Cardiac muscle cell (in vitro differentiated cells and primary cell): ENCODE measurements at regions not wholly inside any gene's neighbourhood (a gene's known extent, or its start where the extent isn't known, plus 50 kb on each side); places are given as distances from the start of the nearest gene placed in this dataset.
A peak's percentile ranks its signal among the peaks of the same experiment; 100 is the strongest.

Experiments used
- DNase-seq, 2 donors: peaks; one replicate each; pipeline versions ENCODE4 v3.0.0 to v3.0.0-alpha.2; 2010 to 2017; ENCODE audit warnings: low read depth in 1 of 2, low spot score in 1 of 2
- H3K27ac ChIP-seq: fragments of 200-600 bp; sonication (generic); 2 replicates; pipeline ENCODE4 v1.5.1; 2016
- H3K27me3 ChIP-seq: fragments of 200-600 bp; sonication (generic); 2 replicates; pipeline ENCODE4 v1.6.0; 2016; ENCODE audit warnings: control low read depth
- H3K36me3 ChIP-seq: fragments of 200-600 bp; sonication (generic); 2 replicates; pipeline ENCODE4 v1.5.1; 2016; ENCODE audit warnings: control low read depth
- H3K4me1 ChIP-seq: fragments of 200-600 bp; sonication (generic); 2 replicates; pipeline ENCODE4 v1.8.1; 2017; ENCODE audit warnings: low read depth, mild to moderate bottlenecking, mixed run types
- H3K4me3 ChIP-seq: fragments of 200-600 bp; sonication (generic); 2 replicates; pipeline ENCODE4 v1.5.1; 2016; ENCODE audit warnings: mild to moderate bottlenecking
- H3K9me3 ChIP-seq: fragments of 200-600 bp; sonication (generic); 2 replicates; pipeline ENCODE4 v1.5.1; 2017; ENCODE audit warnings: low read depth, mild to moderate bottlenecking, control low read depth
- TF ChIP-seq, protein P1 (sequence below): IDR thresholded peaks from 2 replicates; pipeline ENCODE4 v1.5.1; 2012; ENCODE audit warnings: low read depth, mild to moderate bottlenecking, low read length

- TF ChIP-seq, protein P1, sequence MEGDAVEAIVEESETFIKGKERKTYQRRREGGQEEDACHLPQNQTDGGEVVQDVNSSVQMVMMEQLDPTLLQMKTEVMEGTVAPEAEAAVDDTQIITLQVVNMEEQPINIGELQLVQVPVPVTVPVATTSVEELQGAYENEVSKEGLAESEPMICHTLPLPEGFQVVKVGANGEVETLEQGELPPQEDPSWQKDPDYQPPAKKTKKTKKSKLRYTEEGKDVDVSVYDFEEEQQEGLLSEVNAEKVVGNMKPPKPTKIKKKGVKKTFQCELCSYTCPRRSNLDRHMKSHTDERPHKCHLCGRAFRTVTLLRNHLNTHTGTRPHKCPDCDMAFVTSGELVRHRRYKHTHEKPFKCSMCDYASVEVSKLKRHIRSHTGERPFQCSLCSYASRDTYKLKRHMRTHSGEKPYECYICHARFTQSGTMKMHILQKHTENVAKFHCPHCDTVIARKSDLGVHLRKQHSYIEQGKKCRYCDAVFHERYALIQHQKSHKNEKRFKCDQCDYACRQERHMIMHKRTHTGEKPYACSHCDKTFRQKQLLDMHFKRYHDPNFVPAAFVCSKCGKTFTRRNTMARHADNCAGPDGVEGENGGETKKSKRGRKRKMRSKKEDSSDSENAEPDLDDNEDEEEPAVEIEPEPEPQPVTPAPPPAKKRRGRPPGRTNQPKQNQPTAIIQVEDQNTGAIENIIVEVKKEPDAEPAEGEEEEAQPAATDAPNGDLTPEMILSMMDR = no peak
- H3K4me1 ChIP-seq = no peaks in the 10 kb centered on the region
- H3K27me3 ChIP-seq = no peaks in the 10 kb centered on the region
- H3K36me3 ChIP-seq = no peaks in the 10 kb centered on the region
- H3K27ac ChIP-seq = no peak overlapping the region
- DNase-seq = peak in 1 of 2 donors; percentile 24
- H3K4me3 ChIP-seq = no peak overlapping the region
- no peaks in the 10 kb centered on the region for H3K9me3 ChIP-seq
These were observed 407.8 kb downstream of the COG6 start for GRCh38 chr13:40063278-40063698.

GRCh38 chr13:40063703-40064102, 408.2 kb downstream of the COG6 start:
- no peaks in the 10 kb centered on the region for H3K9me3 ChIP-seq
- TF ChIP-seq, protein P1 = no peak
- H3K27me3 ChIP-seq = no peaks in the 10 kb centered on the region
- no peak overlapping the region for H3K27ac ChIP-seq
- H3K4me3 ChIP-seq = no peak overlapping the region
- H3K4me1 ChIP-seq = no peaks in the 10 kb centered on the region
- peak in 1 of 2 donors; percentile 19 for DNase-seq
- no peaks in the 10 kb centered on the region for H3K36me3 ChIP-seq

- DNase-seq = peak in 1 of 2 donors; percentile 86
- Histone ChIP-seq H3K27ac (no peak overlapping the region), H3K27me3 (no peaks in the 10 kb centered on the region), H3K9me3 (no peaks in the 10 kb centered on the region), H3K4me3 (no peak overlapping the region), H3K4me1 (no peaks in the 10 kb centered on the region), H3K36me3 (no peaks in the 10 kb centered on the region)
- TF ChIP-seq, protein P1 = no peak
These were observed 409.0 kb downstream of the COG6 start for GRCh38 chr13:40064154-40065097.

- H3K27me3 ChIP-seq = no peaks in the 10 kb centered on the region
- peaks cover 5% of the 10 kb centered on the region for H3K4me1 ChIP-seq
- H3K27ac ChIP-seq = no peak overlapping the region
- no peaks in the 10 kb centered on the region for H3K36me3 ChIP-seq
- no peak overlapping the region for H3K4me3 ChIP-seq
- TF ChIP-seq, protein P1 = peak; percentile 84
- DNase-seq = peak; percentile 76 to 88
- no peaks in the 10 kb centered on the region for H3K9me3 ChIP-seq
These were observed 413.9 kb downstream of the COG6 start for GRCh38 chr13:40069173-40070044.

DNA sequence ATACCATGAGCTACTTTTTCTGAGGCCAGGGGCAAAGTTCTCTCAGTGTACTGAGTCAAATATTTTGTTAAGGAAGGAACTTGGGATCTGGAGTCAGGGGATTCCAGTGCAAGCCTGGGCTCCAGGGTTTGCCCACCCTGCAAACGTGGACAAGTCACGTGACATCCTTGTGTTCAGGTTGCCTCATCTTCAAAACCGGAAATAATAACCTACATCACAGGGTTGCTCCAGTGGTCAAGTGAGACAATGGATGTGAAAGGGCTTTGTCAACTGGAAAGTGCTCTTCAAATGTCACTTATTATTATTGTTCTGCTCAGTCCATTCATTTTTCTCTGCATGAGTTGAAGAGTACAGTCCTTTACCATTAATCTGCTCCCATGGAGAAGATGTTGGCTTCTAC, 414.9 kb downstream of the COG6 start:
- H3K9me3 ChIP-seq = no peaks in the 10 kb centered on the region
- no peak for DNase-seq
- peaks cover 5% of the 10 kb centered on the region for H3K4me1 ChIP-seq
- TF ChIP-seq, protein P1 = no peak
- H3K36me3 ChIP-seq = no peaks in the 10 kb centered on the region
- H3K4me3 ChIP-seq = no peak overlapping the region
- no peak overlapping the region for H3K27ac ChIP-seq
- H3K27me3 ChIP-seq = no peaks in the 10 kb centered on the region
